Heart right ventricle (tissue), 16 donors: ENCODE measurements at regions not wholly inside any gene's neighbourhood (a gene's known extent, or its start where the extent isn't known, plus 50 kb on each side); places are given as distances from the start of the nearest gene placed in this dataset.

ENCODE experiments used
- ATAC-seq, 8 donors: fragments of 200-7000 bp; cut with Tn5 transposase; one replicate each; pipeline ENCODE4 v1.9.1; 2020; ENCODE audit warnings: mild to moderate bottlenecking in 8 of 8, moderate library complexity in 8 of 8, moderate number of reproducible peaks in 1 of 8
- DNase-seq, 2 donors: peaks; one replicate each; pipeline ENCODE4 v3.0.0-alpha.2; 2020
- H3K27ac ChIP-seq, 10 donors: fragments of 200-600 bp; sonication (generic) in 2 of 10; one replicate each; pipeline versions ENCODE4 v1.5.0 to v1.8.0; 2020 to 2022; ENCODE audit warnings: mild to moderate bottlenecking in 3 of 10
- H3K27me3 ChIP-seq, 7 donors: fragments of 200-600 bp; one replicate each; pipeline ENCODE4 v1.8.0; 2021 to 2022; ENCODE audit warnings: mild to moderate bottlenecking in 2 of 7
- H3K36me3 ChIP-seq, 9 donors: fragments of 200-600 bp; sonication (generic) in 1 of 9; one replicate each; pipeline versions ENCODE4 v1.5.0 to v1.8.0; 2020 to 2022; ENCODE audit warnings: mild to moderate bottlenecking in 2 of 9
- H3K4me1 ChIP-seq, 9 donors: fragments of 200-600 bp; sonication (generic) in 1 of 9; one replicate each; pipeline versions ENCODE4 v1.5.0 to v1.8.0; 2020 to 2022; ENCODE audit warnings: mild to moderate bottlenecking in 4 of 9
- H3K4me3 ChIP-seq, 10 donors: fragments of 200-600 bp; sonication (generic) in 2 of 10; one replicate each; pipeline versions ENCODE4 v1.5.0 to v1.8.0; 2020 to 2022; ENCODE audit warnings: mild to moderate bottlenecking in 7 of 10, moderate library complexity in 2 of 10
- H3K9me3 ChIP-seq, 11 donors: fragments of 200-600 bp in 10 of 11; sonication (generic) in 2 of 11; one replicate each; pipeline versions ENCODE4 v1.5.0 to v1.8.0; 2013 to 2022; ENCODE audit warnings: mild to moderate bottlenecking in 2 of 11, control low read depth in 1 of 11, moderate library complexity in 1 of 11
- CTCF ChIP-seq, 9 donors: fragments of 200-600 bp; sonication (generic) in 2 of 9; IDR thresholded peaks; one replicate each; pipeline versions ENCODE4 v1.5.0 to v1.8.0; 2021 to 2022; ENCODE audit warnings: antibody characterized with exemption in 9 of 9, mild to moderate bottlenecking in 5 of 9, moderate library complexity in 1 of 9
- WGBS, 2 donors: extraction: QIAGEN DNeasy Blood & Tissue Kit; methylation state at CpG; one replicate each; pipeline ENCODE4 v1.1.7; 2013; ENCODE audit warnings: inconsistent platforms in 1 of 2; 5-methylcytosine and 5-hydroxymethylcytosine counted together
- intact Hi-C, 10 donors: fragments of 100-400 bp; cut with DNase I; formaldehyde crosslinking; loops; one replicate each; pipeline versions ENCODE4 v1.11.1 to v1.14.2; 2022
- donor health status: Arrhythmogenic right ventricular cardiomyopathy.
- donor health status: ischemic (EF 13 %, LVEDD 7.1; RV severe dilation, severe dysfunction).
- donor health status: healthy with polysubstance abuse.
- donor health status: DM: no; HTN: yes; CAD: no.
- donor health status: DM: no; HTN: no; CAD: no.
- donor health status: ischemic (EF 25% LVEDD 6.9; RV normal size, moderate dysfunction).
- donor health status: ischemic (EF 25% LVEDD 5.7; RV mildly dilated, moderate dysfunction).
- donor health status: healthy.
- donor health status: DM: yes; HTN: yes; CAD: no.
- donor health status: Ischemic cardiomyopathy.
- donor health status: ischemic (EF 35%, LVEDD 5.7; RV mildly dilated, moderate dysfunction).
- donor health status: nonischemic (EF 11% LVEDD 7.7; RV severe dilation, severe dysfunction).
- donor health status: DM: yes; HTN: yes; CAD: no.
- donor health status: PGD.
- donor health status: ischemic (EF 29% LVEDD 5.4; RV normal size, mild dysfunction).
- donor health status: nonischemic (EF 23%, LVEDD 6.1; RV moderate dilation, normal function).

GRCh38 chrX:44451056-44451455 is 91.6 kb downstream of the FUNDC1 start:
- peaks cover 0 to 30% (median 0%) of the 10 kb centered on the region in 7 donors for H3K27me3 ChIP-seq
- no peak overlapping the region for H3K4me3 ChIP-seq
- WGBS, 2 donors = 66 to 72% methylated on average over 5 of the region's 5 CpGs
- ATAC-seq (no peak), DNase-seq (no peak)
- no peaks in the 10 kb centered on the region for H3K36me3 ChIP-seq
- no peaks in the 10 kb centered on the region for H3K4me1 ChIP-seq
- peaks cover 0 to 5% (median 0%) of the 10 kb centered on the region in 11 donors for H3K9me3 ChIP-seq
- no peak for TF ChIP-seq CTCF (IDR thresholded peaks at IDR 0.05)
- intact Hi-C loops = no loop called here
- H3K27ac ChIP-seq = no peak overlapping the region

- Histone ChIP-seq H3K36me3 (no peaks in the 10 kb centered on the region), H3K27ac (no peak overlapping the region), H3K4me1 (no peaks in the 10 kb centered on the region), H3K9me3 (peaks cover 0 to 5% (median 0%) of the 10 kb centered on the region in 11 donors), H3K4me3 (no peak overlapping the region), H3K27me3 (peaks cover 0 to 20% (median 0%) of the 10 kb centered on the region in 7 donors)
- no peak for DNase-seq
- intact Hi-C loops = no loop called here
- WGBS, 2 donors = 71 to 79% methylated on average over 2 of the region's 2 CpGs
- no peak for TF ChIP-seq CTCF (IDR thresholded peaks at IDR 0.05)
- no peak for ATAC-seq
These were observed 95.4 kb downstream of the FUNDC1 start for GRCh38 chrX:44447214-44447613.

GRCh38 chrX:44440006-44440405 is 96.5 kb upstream of the EFHC2 start:
- H3K4me3 ChIP-seq = no peak overlapping the region
- no peak overlapping the region for H3K27ac ChIP-seq
- intact Hi-C loops = no loop called here
- ATAC-seq (no peak), DNase-seq (no peak)
- H3K36me3 ChIP-seq = no peaks in the 10 kb centered on the region
- TF ChIP-seq CTCF (IDR thresholded peaks at IDR 0.05) = no peak
- peaks cover 0 to 6% (median 0%) of the 10 kb centered on the region in 7 donors for H3K27me3 ChIP-seq
- 38 to 49% methylated on average over 2 of the region's 2 CpGs for whole genome bisulfite sequencing, 2 donors
- H3K9me3 ChIP-seq = no peaks in the 10 kb centered on the region
- H3K4me1 ChIP-seq = no peaks in the 10 kb centered on the region

- Histone ChIP-seq H3K4me3 (no peak overlapping the region), H3K9me3 (no peaks in the 10 kb centered on the region)
These were observed 95.8 kb upstream of the EFHC2 start for GRCh38 chrX:44439242-44439794.

More at GRCh38 chrX:44439242-44439794, 95.8 kb upstream of the EFHC2 start:
- DNase-seq = no peak
- TF ChIP-seq CTCF (IDR thresholded peaks at IDR 0.05) = no peak
- Histone ChIP-seq H3K36me3 (no peaks in the 10 kb centered on the region), H3K4me1 (no peaks in the 10 kb centered on the region), H3K27ac (no peak overlapping the region), H3K27me3 (peaks cover 0 to 6% (median 0%) of the 10 kb centered on the region in 7 donors)
- intact Hi-C loops = no loop called here
- no peak for ATAC-seq
- 67 to 72% methylated on average over 2 of the region's 2 CpGs for WGBS, 2 donors
